GM10248 (cell line): ENCODE measurements at regions not wholly inside any gene's neighbourhood (a gene's known extent, or its start where the extent isn't known, plus 50 kb on each side); places are given as distances from the start of the nearest gene placed in this dataset.

Experiments
- CTCF ChIA-PET: fragments of 300-600 bp; sonication (Branson Sonifier 250); formaldehyde crosslinking; extraction: SDS; loops from one replicate; lab custom pipeline; 2021; ENCODE audit warnings: antibody characterized with exemption; lab: Yijun Ruan, JAX
- POLR2A ChIA-PET: fragments of 350-650 bp; sonication (Branson Sonifier 250); formaldehyde crosslinking; extraction: SDS; loops from one replicate; lab custom pipeline; 2020; ENCODE audit warnings: antibody characterized with exemption; lab: Yijun Ruan, JAX
- DNase-seq: peaks from one replicate; pipeline ENCODE4 v3.0.0; 2012; ENCODE audit errors: extremely low spot score
- CTCF ChIP-seq: IDR thresholded peaks from 2 replicates; pipeline ENCODE4 v1.5.1; 2012; ENCODE audit warnings: mild to moderate bottlenecking, low read depth; ENCODE audit errors: extremely low read depth, missing control alignments, control extremely low read depth

DNA sequence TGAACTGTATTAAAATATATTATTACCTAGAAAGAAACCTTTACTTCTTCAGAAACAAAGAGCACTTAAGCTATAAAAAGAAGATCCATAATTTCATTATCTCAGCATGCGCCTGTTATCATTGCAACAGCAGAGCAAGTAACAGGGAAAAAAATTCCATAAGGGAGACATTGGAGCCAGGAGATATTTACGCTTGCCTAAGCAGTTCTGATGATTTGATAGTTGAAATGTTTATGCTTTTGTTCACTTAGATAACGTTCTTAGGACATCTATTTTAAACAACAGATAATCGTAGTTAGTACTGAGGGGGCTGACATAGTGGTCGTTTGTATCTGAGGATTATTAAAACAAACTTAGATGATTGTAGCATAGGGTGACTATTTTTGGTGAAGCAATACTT lies 252.5 kb downstream of the NNT start:
- ChIA-PET CTCF (interaction anchor here (1.2 kb wide), 1 partner anchor 21 kb away, joined by 3 read pairs; no protein-coding TSS in a partner anchor), POLR2A (no interaction called here)
- DNase-seq = no peak
- no peak for TF ChIP-seq CTCF

GRCh38 chr5:43854697-43855292 lies 251.8 kb downstream of the NNT start:
- CTCF ChIA-PET = no interaction called here
- no peak for TF ChIP-seq CTCF

DNA sequence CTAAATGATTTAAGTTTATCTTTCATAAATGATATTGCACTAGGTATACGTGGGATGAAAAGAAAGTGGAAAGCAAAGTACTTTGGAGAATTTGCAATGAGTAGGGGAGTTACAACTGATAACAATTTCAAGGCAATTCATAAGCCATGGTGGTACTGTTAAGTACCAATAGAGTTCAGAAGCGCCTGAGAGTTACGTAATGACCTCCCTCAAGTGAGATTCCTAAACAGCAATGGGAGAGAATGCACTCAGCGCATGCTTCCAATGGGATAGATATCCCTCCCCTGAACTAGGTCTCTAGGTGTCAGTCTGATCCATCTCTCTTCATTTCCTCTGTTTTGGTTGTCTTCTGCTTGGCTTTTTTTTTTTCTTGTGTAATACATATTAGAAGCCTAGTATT lies 249.3 kb downstream of the NNT start:
- DNase-seq = no peak
- TF ChIP-seq CTCF = no peak
- CTCF ChIA-PET = no interaction called here
- POLR2A ChIA-PET = no interaction called here

More at GRCh38 chr5:43854697-43855292, 251.8 kb downstream of the NNT start:
- POLR2A ChIA-PET = no interaction called here
- no peak for DNase-seq

DNA sequence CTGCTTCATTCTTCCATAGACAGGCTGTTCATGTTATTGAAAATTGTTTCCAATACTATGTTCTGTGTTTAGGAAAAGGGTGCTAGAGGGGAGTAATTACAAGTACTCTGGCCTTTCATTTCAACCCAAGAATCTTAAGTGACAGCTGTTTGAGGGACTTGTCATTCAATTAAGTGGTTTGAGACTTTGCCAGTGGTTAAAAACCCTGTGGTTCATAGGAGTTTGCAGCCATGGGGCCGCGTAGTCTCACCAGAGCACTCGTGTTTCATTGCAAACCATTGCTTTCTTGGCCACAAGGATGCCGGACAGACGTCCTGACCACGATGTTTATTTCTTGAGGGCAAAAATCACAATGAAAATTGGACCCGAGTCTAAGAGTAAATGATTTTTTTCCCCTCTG lies 248.8 kb downstream of the NNT start:
- ChIA-PET CTCF (interaction anchor here (0.8 to 1.1 kb wide), 2 partner anchors 9 to 12 kb away, joined by 3 to 4 read pairs; no protein-coding TSS in a partner anchor), POLR2A (no interaction called here)
- no peak for TF ChIP-seq CTCF
- no peak for DNase-seq

- no peak for DNase-seq
- CTCF ChIA-PET = interaction anchor here (1.1 to 1.9 kb wide), 3 partner anchors 8 to 10 kb away, joined by 5 to 8 read pairs (median 8); no protein-coding TSS in a partner anchor
- POLR2A ChIA-PET = no interaction called here
- TF ChIP-seq CTCF = no peak
Measured at GRCh38 chr5:43840424-43841125, 237.6 kb downstream of the NNT start.

GRCh38 chr5:43839218-43839617 lies 236.2 kb downstream of the NNT start:
- CTCF ChIA-PET = interaction anchor here (1.9 kb wide), 1 partner anchor 9 kb away, joined by 8 read pairs; no protein-coding TSS in a partner anchor
- POLR2A ChIA-PET = no interaction called here
- DNase-seq = no peak

More at GRCh38 chr5:43839218-43839617, 236.2 kb downstream of the NNT start:
- no peak for TF ChIP-seq CTCF
